ENCODE measurements at regions not wholly inside any gene's neighbourhood (a gene's known extent, or its start where the extent isn't known, plus 50 kb on each side); places are given as distances from the start of the nearest gene placed in this dataset.

- no peak for TF ChIP-seq CTCF (IDR thresholded peaks at IDR 0.05)
- no peak for TF ChIP-seq EP300 (IDR thresholded peaks at IDR 0.05)
- no peak for TF ChIP-seq POLR2AphosphoS5 (IDR thresholded peaks at IDR 0.05)
These were observed 429.2 kb downstream of the DMAC1 start for GRCh38 chr9:7370381-7370780.
